ENCODE measurements at regions not wholly inside any gene's neighbourhood (a gene's known extent, or its start where the extent isn't known, plus 50 kb on each side); places are given as distances from the start of the nearest gene placed in this dataset.

- no peaks in the 10 kb centered on the region for H3K79me2 ChIP-seq (ENCODE audit: control insufficient read depth in 1 of 2, insufficient read depth in 2 of 2, low read length in 2 of 2)
- H3K23ac ChIP-seq (ENCODE audit: insufficient read length), result no peak overlapping the region
- no peak overlapping the region for H2BK15ac ChIP-seq (ENCODE audit: low read length)
- no peak overlapping the region for H4K8ac ChIP-seq (ENCODE audit: extremely low read depth, insufficient read depth, low read length)
- H2BK12ac ChIP-seq (ENCODE audit: low read depth, low read length), result no peak overlapping the region
- no peaks in the 10 kb centered on the region for H3K23me2 ChIP-seq (ENCODE audit: low read depth, low read length)
- no peak overlapping the region for H3K27ac ChIP-seq (ENCODE audit: low read depth, low read length)
- H2AK5ac ChIP-seq (ENCODE audit: low read depth, low read length), result no peak overlapping the region
- no peak overlapping the region for H2BK5ac ChIP-seq (ENCODE audit: low read depth, low read length)
- no peak overlapping the region for H4K91ac ChIP-seq (replicated peaks; ENCODE audit: insufficient read length, low read length)
- H3K14ac ChIP-seq (ENCODE audit: insufficient read length), result no peak overlapping the region
- no peak overlapping the region for H2BK120ac ChIP-seq (replicated peaks; ENCODE audit: low read depth, low read length)
- 75% methylated on average over 5 of the region's 5 CpGs; no CpG with 5 or more reads in 1 of the 2 experiments for WGBS, 2 experiments (ENCODE audit: extremely low coverage in 1 of 2, insufficient coverage in 1 of 2, insufficient read length in 1 of 2, insufficient replicate concordance in 2 of 2, low coverage in 1 of 2, low lambda C conversion rate in 2 of 2, missing lambda C conversion rate in 1 of 2)
- H4K20me1 ChIP-seq (replicated peaks in 1 of 2; ENCODE audit: control insufficient read depth in 1 of 2, insufficient read depth in 2 of 2, low read length in 2 of 2), result no peaks in the 10 kb centered on the region
- no peak overlapping the region for H2BK20ac ChIP-seq (ENCODE audit: low read length)
- no peak for DNase-seq (ENCODE audit: low read depth in 1 of 2, low spot score in 2 of 2)
- no peak overlapping the region for H3K56ac ChIP-seq (replicated peaks; ENCODE audit: insufficient read length, low read depth, low read length)
- no peak overlapping the region for H3K4me3 ChIP-seq (ENCODE audit: extremely low read depth in 1 of 4, insufficient read depth in 2 of 4, low read depth in 3 of 4, low read length in 4 of 4)
- no peak overlapping the region for H2AFZ ChIP-seq (ENCODE audit: low read length)
- H3K36me3 ChIP-seq (ENCODE audit: control insufficient read depth in 2 of 4, insufficient read depth in 4 of 4, low read length in 3 of 4), result no peaks in the 10 kb centered on the region
- CTCF ChIA-PET (ENCODE audit: partially characterized antibody), result interaction anchor here (0.6 to 0.9 kb wide), 3 partner anchors 9 to 533 kb away, joined by 3 read pairs; no protein-coding TSS in a partner anchor
- no peak overlapping the region for H3K4me2 ChIP-seq (ENCODE audit: insufficient read depth in 1 of 2, low read depth in 2 of 2, low read length in 2 of 2)
- no peaks in the 10 kb centered on the region for H3K9me3 ChIP-seq (ENCODE audit: insufficient read depth in 2 of 2, low read depth in 1 of 2, low read length in 1 of 2)
- POLR2A ChIA-PET (ENCODE audit: partially characterized antibody), result no interaction called here
- H3K9ac ChIP-seq (replicated peaks in 1 of 4; ENCODE audit: extremely low read depth in 1 of 4, low read depth in 3 of 4, low read length in 3 of 4), result no peak overlapping the region
- no peak for FAIRE-seq
- H3K18ac ChIP-seq (ENCODE audit: extremely low read depth, low read length), result no peak overlapping the region
- no peak overlapping the region for H3K4ac ChIP-seq (replicated peaks; ENCODE audit: insufficient read length, low read depth, low read length)
- no peak overlapping the region for H4K5ac ChIP-seq (ENCODE audit: insufficient read length, low read depth, low read length)
- H3K79me1 ChIP-seq (ENCODE audit: low read depth, low read length), result no peaks in the 10 kb centered on the region
- H3K4me1 ChIP-seq (replicated peaks in 1 of 4; ENCODE audit: control insufficient read depth in 3 of 4, insufficient read depth in 4 of 4, low read length in 3 of 4), result no peaks in the 10 kb centered on the region
- H3K27me3 ChIP-seq (replicated peaks in 1 of 4; ENCODE audit: control insufficient read depth in 3 of 4, extremely low read depth in 1 of 4, insufficient read depth in 3 of 4, low read length in 3 of 4), result no peaks in the 10 kb centered on the region
- TF ChIP-seq MAFK (IDR thresholded peaks at IDR 0.05; ENCODE audit: low read depth, low read length), result no peak
- no peak for TF ChIP-seq KDM4A (IDR thresholded peaks at IDR 0.05; ENCODE audit: low read depth, low read length, severe bottlenecking)
- no peak for TF ChIP-seq POU5F1 (IDR thresholded peaks at IDR 0.05; ENCODE audit: low read depth, low read length)
- no peak for TF ChIP-seq GABPA (IDR thresholded peaks at IDR 0.05; ENCODE audit: borderline replicate concordance, insufficient read depth, low read length)
- TF ChIP-seq FOSL1 (IDR thresholded peaks at IDR 0.05; ENCODE audit: insufficient read depth, low read depth, low read length), result no peak
- TF ChIP-seq SP1 (IDR thresholded peaks at IDR 0.05; ENCODE audit: low read depth, low read length), result no peak
- no peak for TF ChIP-seq PHF8 (conservative IDR thresholded peaks at IDR 0.05; ENCODE audit: low read depth, low read length)
- TF ChIP-seq RXRA (IDR thresholded peaks at IDR 0.05; ENCODE audit: insufficient read depth, low read depth, low read length), result no peak
- no peak for TF ChIP-seq SIX5 (IDR thresholded peaks at IDR 0.05; ENCODE audit: low read depth, low read length)
- no peak for TF ChIP-seq KDM5A (IDR thresholded peaks at IDR 0.05; ENCODE audit: low read length)
- no peak for TF ChIP-seq HDAC2 (IDR thresholded peaks at IDR 0.05; ENCODE audit: borderline replicate concordance in 1 of 2, low read depth in 2 of 2, low read length in 2 of 2)
- no peak for TF ChIP-seq EZH2 (IDR thresholded peaks at IDR 0.05; ENCODE audit: low read depth, low read length, severe bottlenecking)
- no peak for TF ChIP-seq MAX (IDR thresholded peaks at IDR 0.05)
- no peak for TF ChIP-seq POLR2A (IDR thresholded peaks at IDR 0.05; ENCODE audit: control extremely low read depth in 1 of 2, low read depth in 2 of 2, low read length in 2 of 2)
- no peak for TF ChIP-seq JUN (IDR thresholded peaks at IDR 0.05; ENCODE audit: low read depth, low read length)
- no peak for TF ChIP-seq BCL11A (IDR thresholded peaks at IDR 0.05; ENCODE audit: low read depth in 2 of 2, low read length in 2 of 2)
Observed at GRCh38 chr5:58312299-58312698, 147.6 kb downstream of the PLK2 start.

All from H1 (cell line).